Trophoblast cell (in vitro differentiated cells and primary cell): ENCODE measurements at regions not wholly inside any gene's neighbourhood (a gene's known extent, or its start where the extent isn't known, plus 50 kb on each side); places are given as distances from the start of the nearest gene placed in this dataset.
"Not testable (repeated sequence)": the region's sequence is repeated elsewhere in the genome, so short reads cannot be mapped to it uniquely, and the experiment has no call there.

ENCODE experiments used
- DNase-seq, 2 donors: peaks; one replicate each; pipeline ENCODE4 v3.0.0-alpha.2; 2016
- H2AFZ ChIP-seq: 2 replicates; pipeline ENCODE4 v1.6.1; 2013; ENCODE audit warnings: low read length, moderate library complexity, mild to moderate bottlenecking; ENCODE audit not compliant: insufficient read depth, poor library complexity
- H2AK5ac ChIP-seq: 2 replicates; pipeline ENCODE4 v1.6.1; 2013; ENCODE audit warnings: mild to moderate bottlenecking, low read length
- H2BK120ac ChIP-seq: 2 replicates; pipeline ENCODE4 v1.6.1; 2013; ENCODE audit warnings: low read length, mild to moderate bottlenecking, moderate library complexity; ENCODE audit not compliant: insufficient read depth, poor library complexity
- H2BK12ac ChIP-seq: 2 replicates; pipeline ENCODE4 v1.6.1; 2013; ENCODE audit warnings: mild to moderate bottlenecking, low read length, moderate library complexity
- H2BK5ac ChIP-seq: 2 replicates; pipeline ENCODE4 v1.6.1; 2013; ENCODE audit warnings: low read length, low read depth, moderate library complexity, mild to moderate bottlenecking; ENCODE audit not compliant: poor library complexity
- H3K14ac ChIP-seq: 2 replicates; pipeline ENCODE4 v1.6.1; 2013; ENCODE audit warnings: mild to moderate bottlenecking, low read length
- H3K18ac ChIP-seq: 2 replicates; pipeline ENCODE4 v1.6.1; 2013; ENCODE audit warnings: mild to moderate bottlenecking, low read length
- H3K23ac ChIP-seq: 2 replicates; pipeline ENCODE4 v1.6.1; 2013; ENCODE audit warnings: low read length
- H3K27ac ChIP-seq: 2 replicates; pipeline ENCODE4 v1.5.1; 2013; ENCODE audit warnings: low read depth, mild to moderate bottlenecking, inconsistent platforms, low read length, moderate library complexity
- H3K27me3 ChIP-seq: 2 replicates; pipeline ENCODE4 v1.6.1; 2013; ENCODE audit warnings: inconsistent platforms, mild to moderate bottlenecking, low read length, moderate library complexity; ENCODE audit not compliant: insufficient read depth
- H3K36me3 ChIP-seq, 2 experiments: 1 replicate in 1 of 2; 2 replicates in 1 of 2; pipeline ENCODE4 v1.6.1; 2013; ENCODE audit warnings: low read length in 2 of 2, mild to moderate bottlenecking in 2 of 2, moderate library complexity in 1 of 2; ENCODE audit not compliant: insufficient read depth in 2 of 2, control insufficient read depth in 1 of 2
- H3K4ac ChIP-seq: 2 replicates; pipeline ENCODE4 v1.6.1; 2013; ENCODE audit warnings: low read depth, mild to moderate bottlenecking, low read length, moderate library complexity
- H3K4me1 ChIP-seq, 2 experiments: 1 replicate in 1 of 2; 2 replicates in 1 of 2; pipeline ENCODE4 v1.6.1; 2013; ENCODE audit warnings: low read length in 2 of 2, mild to moderate bottlenecking in 2 of 2, moderate library complexity in 1 of 2; ENCODE audit not compliant: insufficient read depth in 2 of 2, control insufficient read depth in 1 of 2
- H3K4me2 ChIP-seq: 2 replicates; pipeline ENCODE4 v1.6.1; 2013; ENCODE audit warnings: inconsistent platforms, mild to moderate bottlenecking, low read length, moderate library complexity
- H3K4me3 ChIP-seq: 2 replicates; pipeline ENCODE4 v1.5.1; 2013; ENCODE audit warnings: mild to moderate bottlenecking, low read depth, low read length, inconsistent platforms
- H3K79me1 ChIP-seq: one replicate; pipeline ENCODE4 v1.6.1; 2013; ENCODE audit warnings: low read length
- H3K79me2 ChIP-seq: 2 replicates; pipeline ENCODE4 v1.6.1; 2013; ENCODE audit warnings: low read length, mild to moderate bottlenecking; ENCODE audit not compliant: control insufficient read depth, insufficient read depth, poor library complexity
- H3K9ac ChIP-seq: 2 replicates; pipeline ENCODE4 v1.6.1; 2013; ENCODE audit warnings: mild to moderate bottlenecking, low read length
- H3K9me3 ChIP-seq: 2 replicates; pipeline ENCODE4 v1.6.1; 2013; ENCODE audit warnings: low read depth, mild to moderate bottlenecking, control low read depth, inconsistent platforms, low read length; ENCODE audit not compliant: insufficient read depth
- H4K12ac ChIP-seq: 2 replicates; pipeline ENCODE4 v1.6.1; 2013; ENCODE audit warnings: low read depth, mild to moderate bottlenecking, low read length, moderate library complexity
- H4K8ac ChIP-seq: 2 replicates; pipeline ENCODE4 v1.6.1; 2013; ENCODE audit warnings: low read depth, mild to moderate bottlenecking, low read length, moderate library complexity
- H4K91ac ChIP-seq: one replicate; pipeline ENCODE4 v1.6.1; 2013; ENCODE audit warnings: low read depth, mild to moderate bottlenecking, low read length, moderate library complexity
- WGBS: extraction: QIAGEN DNeasy Blood & Tissue Kit; methylation state at CpG from one replicate; pipeline ENCODE4 v1.1.7; 2013; ENCODE audit warnings: missing lambda C conversion rate; ENCODE audit not compliant: insufficient read length, insufficient coverage; ENCODE audit errors: extremely low coverage; 5-methylcytosine and 5-hydroxymethylcytosine counted together

DNA sequence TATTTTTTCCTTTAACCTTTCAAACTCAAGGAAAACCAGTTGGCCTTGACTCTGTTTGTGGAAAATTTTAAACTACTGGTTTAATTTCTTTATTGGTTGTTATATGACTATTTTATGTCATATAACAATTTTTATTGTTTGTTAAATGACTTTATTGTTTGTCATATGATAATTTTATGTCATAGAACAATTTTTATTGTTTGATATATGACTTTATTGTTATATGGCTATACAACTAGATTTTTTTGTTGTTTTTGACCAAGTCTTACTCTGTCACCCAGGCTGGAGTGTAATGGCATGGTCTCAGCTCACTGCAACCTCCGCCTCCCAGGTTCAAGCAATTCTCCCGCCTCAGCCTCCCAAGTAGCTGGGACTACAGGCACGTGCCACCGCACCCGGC, 61.1 kb upstream of the TRIM77 start:
- not testable (repeated sequence) for H3K79me1 ChIP-seq, H3K4me1 ChIP-seq, H3K9me3 ChIP-seq, H2BK12ac ChIP-seq, H2BK120ac ChIP-seq, H2AK5ac ChIP-seq, H3K36me3 ChIP-seq, H2BK5ac ChIP-seq, H3K4ac ChIP-seq, H3K4me2 ChIP-seq, H4K91ac ChIP-seq, H4K8ac ChIP-seq, H3K18ac ChIP-seq, H4K12ac ChIP-seq, H2AFZ ChIP-seq, H3K23ac ChIP-seq, H3K4me3 ChIP-seq, H3K27ac ChIP-seq, H3K79me2 ChIP-seq, DNase-seq, H3K9ac ChIP-seq, H3K14ac ChIP-seq, H3K27me3 ChIP-seq
- no CpG with 5 or more reads among the region's 5 CpGs for WGBS

DNA sequence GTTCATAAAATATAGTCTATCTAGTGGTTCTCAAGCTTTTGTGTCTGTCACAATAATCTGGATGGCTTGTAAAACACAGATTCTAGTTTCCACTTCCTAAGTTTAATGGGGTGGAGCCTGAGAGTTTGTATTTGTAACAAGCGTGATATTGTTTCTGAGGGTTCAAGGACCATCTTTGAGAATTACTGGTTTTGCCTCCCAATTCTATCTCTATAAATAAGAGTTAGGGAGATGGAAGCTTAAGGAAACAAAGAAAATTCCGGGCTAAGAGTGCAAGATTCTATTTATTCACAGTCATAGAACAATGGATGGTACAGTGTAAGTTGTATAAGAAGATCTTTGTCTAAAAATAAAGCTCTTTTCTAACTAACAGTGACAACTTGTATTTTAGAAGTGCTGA, 55.4 kb upstream of the TRIM77 start:
- not testable (repeated sequence) for H2BK12ac ChIP-seq, H3K36me3 ChIP-seq, H4K91ac ChIP-seq, H3K79me1 ChIP-seq, H3K9ac ChIP-seq, H4K12ac ChIP-seq, H3K18ac ChIP-seq, H2AFZ ChIP-seq, H4K8ac ChIP-seq, H2BK5ac ChIP-seq, DNase-seq, H2AK5ac ChIP-seq, H3K79me2 ChIP-seq, H3K9me3 ChIP-seq, H3K4me1 ChIP-seq, H3K4ac ChIP-seq, H3K27ac ChIP-seq, H3K14ac ChIP-seq, H3K4me3 ChIP-seq, H3K23ac ChIP-seq, H2BK120ac ChIP-seq, H3K4me2 ChIP-seq, H3K27me3 ChIP-seq
- WGBS = no CpG with 5 or more reads among the region's 2 CpGs

DNA sequence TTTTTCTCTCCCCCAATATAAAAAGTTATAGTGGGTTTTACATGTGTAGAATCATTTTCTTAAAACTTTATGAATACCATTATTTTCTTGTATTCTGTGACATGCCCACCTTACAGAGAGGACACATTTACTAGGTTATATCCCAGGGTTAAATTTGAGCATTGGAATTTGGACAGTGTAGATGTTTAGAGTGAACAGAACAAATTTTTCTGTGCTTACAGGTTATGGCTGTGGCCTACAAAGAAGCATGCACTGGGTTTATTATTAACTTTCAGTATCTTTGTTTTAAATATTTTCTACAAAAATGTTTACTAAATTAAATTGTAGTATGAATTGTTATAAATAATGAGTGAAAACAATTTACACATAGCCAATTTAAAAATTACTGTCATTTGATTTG, 51.3 kb upstream of the TRIM77 start:
- H3K23ac ChIP-seq, H4K12ac ChIP-seq, H3K79me2 ChIP-seq, H2BK12ac ChIP-seq, H3K9me3 ChIP-seq, H4K91ac ChIP-seq, H4K8ac ChIP-seq, H3K18ac ChIP-seq, H2BK5ac ChIP-seq, H2BK120ac ChIP-seq, H3K9ac ChIP-seq, H3K4ac ChIP-seq, H3K4me3 ChIP-seq, H3K4me1 ChIP-seq, H2AK5ac ChIP-seq, H3K79me1 ChIP-seq, H3K4me2 ChIP-seq, H3K14ac ChIP-seq, H3K27me3 ChIP-seq, H3K36me3 ChIP-seq, DNase-seq, H3K27ac ChIP-seq, H2AFZ ChIP-seq: not testable (repeated sequence)

DNA sequence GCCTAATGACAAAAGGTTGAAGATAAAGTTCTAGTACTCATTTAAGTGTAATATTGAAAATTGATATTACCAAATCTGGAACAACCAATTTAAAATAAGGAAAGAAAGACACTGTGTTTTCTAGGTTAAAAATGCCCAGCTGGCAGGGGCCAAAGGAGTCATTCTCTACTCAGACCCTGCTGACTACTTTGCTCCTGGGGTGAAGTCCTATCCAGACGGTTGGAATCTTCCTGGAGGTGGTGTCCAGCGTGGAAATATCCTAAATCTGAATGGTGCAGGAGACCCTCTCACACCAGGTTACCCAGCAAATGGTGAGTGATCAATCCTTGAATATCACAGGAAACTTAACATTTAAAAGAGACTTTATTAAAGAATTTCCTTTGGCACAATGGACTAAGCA, 50.7 kb upstream of the TRIM77 start:
- H3K79me1 ChIP-seq, H4K91ac ChIP-seq, H3K27me3 ChIP-seq, H4K8ac ChIP-seq, H2AK5ac ChIP-seq, H3K18ac ChIP-seq, H3K9me3 ChIP-seq, H3K4me2 ChIP-seq, H3K4me1 ChIP-seq, H3K79me2 ChIP-seq, H3K27ac ChIP-seq, H3K4ac ChIP-seq, DNase-seq, H2BK120ac ChIP-seq, H2BK12ac ChIP-seq, H3K9ac ChIP-seq, H3K36me3 ChIP-seq, H2BK5ac ChIP-seq, H2AFZ ChIP-seq, H3K14ac ChIP-seq, H3K23ac ChIP-seq, H4K12ac ChIP-seq, H3K4me3 ChIP-seq: not testable (repeated sequence)
- no CpG with 5 or more reads among the region's 2 CpGs for WGBS

DNA sequence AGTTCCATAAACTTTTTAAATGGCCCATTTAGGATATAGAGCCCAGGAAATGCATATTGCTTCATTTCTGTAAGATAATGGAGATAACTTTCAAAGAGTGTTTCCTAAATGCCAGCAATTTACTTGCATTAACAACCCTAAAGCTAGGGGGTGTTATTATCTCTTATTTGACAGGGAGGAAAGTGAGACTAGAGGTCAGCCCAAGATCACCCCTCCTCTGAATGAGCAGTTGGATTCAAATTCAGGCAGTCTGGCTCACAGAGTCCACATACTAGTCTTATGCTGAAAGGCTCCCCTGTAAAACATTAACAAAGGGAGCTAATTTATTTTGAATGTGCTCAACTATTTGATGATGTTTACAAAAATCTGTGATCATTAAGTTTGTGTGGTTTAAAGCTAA, 49.9 kb upstream of the TRIM77 start:
- Histone ChIP-seq H3K4me2 (no peak overlapping the region), H3K79me2 (no peaks in the 10 kb centered on the region), H4K8ac (no peak overlapping the region), H3K4me1 (no peaks in the 10 kb centered on the region), H2AK5ac (no peak overlapping the region), H3K9me3 (no peaks in the 10 kb centered on the region), H3K9ac (no peak overlapping the region), H3K18ac (no peak overlapping the region), H2BK120ac (no peak overlapping the region), H3K23ac (no peak overlapping the region), H3K36me3 (no peaks in the 10 kb centered on the region), H2BK5ac (no peak overlapping the region), H3K27me3 (no peaks in the 10 kb centered on the region), H4K91ac (no peak overlapping the region), H3K4ac (no peak overlapping the region), H3K4me3 (no peak overlapping the region), H3K27ac (no peak overlapping the region), H2BK12ac (no peak overlapping the region), H2AFZ (no peak overlapping the region), H4K12ac (no peak overlapping the region), H3K14ac (no peak overlapping the region), H3K79me1 (no peaks in the 10 kb centered on the region)
- no peak for DNase-seq
